ENCODE measurements at regions not wholly inside any gene's neighbourhood (a gene's known extent, or its start where the extent isn't known, plus 50 kb on each side); places are given as distances from the start of the nearest gene placed in this dataset.

DNA sequence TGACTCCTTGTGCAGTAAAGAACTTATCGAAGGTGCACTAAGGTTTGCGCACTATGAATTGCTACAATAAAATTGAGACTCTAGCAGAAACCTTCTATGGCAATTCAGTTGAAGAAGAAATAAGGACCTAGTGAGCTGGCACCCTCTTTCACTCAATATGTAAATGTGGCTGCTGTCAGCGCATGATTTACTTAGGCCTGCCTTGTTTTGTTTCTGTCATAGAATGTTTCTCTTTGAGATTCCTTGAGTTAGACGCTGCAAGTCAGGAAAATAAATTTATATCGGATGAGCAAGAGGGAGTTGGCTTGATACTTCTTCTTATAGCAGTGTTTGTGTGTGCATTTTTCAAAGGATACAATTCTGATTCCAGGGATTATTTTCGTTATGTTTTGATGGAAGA is 322.1 kb downstream of the BLID start:
- no peak overlapping the region for H3K27ac ChIP-seq (ENCODE audit: low read length)
- no peaks in the 10 kb centered on the region for H3K9me3 ChIP-seq (ENCODE audit: low read length)
- H3K4me2 ChIP-seq (ENCODE audit: low read length) = no peak overlapping the region
- H3K79me2 ChIP-seq (replicated peaks; ENCODE audit: insufficient read depth, low read length) = no peaks in the 10 kb centered on the region
- no peak overlapping the region for H3K4me3 ChIP-seq (ENCODE audit: low read length)
- H3K27me3 ChIP-seq (ENCODE audit: insufficient read depth, low read depth, low read length) = no peaks in the 10 kb centered on the region
- no peak for TF ChIP-seq EZH2 (IDR thresholded peaks at IDR 0.05; ENCODE audit: borderline replicate concordance, insufficient read depth, low read length, poor library complexity, severe bottlenecking)
- TF ChIP-seq SMC3 (conservative IDR thresholded peaks at IDR 0.05; ENCODE audit: poor library complexity) = no peak
- TF ChIP-seq, protein P1, sequence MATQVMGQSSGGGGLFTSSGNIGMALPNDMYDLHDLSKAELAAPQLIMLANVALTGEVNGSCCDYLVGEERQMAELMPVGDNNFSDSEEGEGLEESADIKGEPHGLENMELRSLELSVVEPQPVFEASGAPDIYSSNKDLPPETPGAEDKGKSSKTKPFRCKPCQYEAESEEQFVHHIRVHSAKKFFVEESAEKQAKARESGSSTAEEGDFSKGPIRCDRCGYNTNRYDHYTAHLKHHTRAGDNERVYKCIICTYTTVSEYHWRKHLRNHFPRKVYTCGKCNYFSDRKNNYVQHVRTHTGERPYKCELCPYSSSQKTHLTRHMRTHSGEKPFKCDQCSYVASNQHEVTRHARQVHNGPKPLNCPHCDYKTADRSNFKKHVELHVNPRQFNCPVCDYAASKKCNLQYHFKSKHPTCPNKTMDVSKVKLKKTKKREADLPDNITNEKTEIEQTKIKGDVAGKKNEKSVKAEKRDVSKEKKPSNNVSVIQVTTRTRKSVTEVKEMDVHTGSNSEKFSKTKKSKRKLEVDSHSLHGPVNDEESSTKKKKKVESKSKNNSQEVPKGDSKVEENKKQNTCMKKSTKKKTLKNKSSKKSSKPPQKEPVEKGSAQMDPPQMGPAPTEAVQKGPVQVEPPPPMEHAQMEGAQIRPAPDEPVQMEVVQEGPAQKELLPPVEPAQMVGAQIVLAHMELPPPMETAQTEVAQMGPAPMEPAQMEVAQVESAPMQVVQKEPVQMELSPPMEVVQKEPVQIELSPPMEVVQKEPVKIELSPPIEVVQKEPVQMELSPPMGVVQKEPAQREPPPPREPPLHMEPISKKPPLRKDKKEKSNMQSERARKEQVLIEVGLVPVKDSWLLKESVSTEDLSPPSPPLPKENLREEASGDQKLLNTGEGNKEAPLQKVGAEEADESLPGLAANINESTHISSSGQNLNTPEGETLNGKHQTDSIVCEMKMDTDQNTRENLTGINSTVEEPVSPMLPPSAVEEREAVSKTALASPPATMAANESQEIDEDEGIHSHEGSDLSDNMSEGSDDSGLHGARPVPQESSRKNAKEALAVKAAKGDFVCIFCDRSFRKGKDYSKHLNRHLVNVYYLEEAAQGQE (IDR thresholded peaks at IDR 0.05; ENCODE audit: borderline replicate concordance) = no peak
- TF ChIP-seq EP300 (conservative IDR thresholded peaks at IDR 0.05; ENCODE audit: poor library complexity, severe bottlenecking) = no peak
- TF ChIP-seq POLR2AphosphoS5 (IDR thresholded peaks at IDR 0.05) = no peak
- no peak for TF ChIP-seq TAF1 (IDR thresholded peaks at IDR 0.05; ENCODE audit: low read depth)
- TF ChIP-seq RAD21 (conservative IDR thresholded peaks at IDR 0.05) = no peak
- no peak for TF ChIP-seq MXI1 (conservative IDR thresholded peaks at IDR 0.05; ENCODE audit: poor library complexity, severe bottlenecking)
- TF ChIP-seq, protein P2, sequence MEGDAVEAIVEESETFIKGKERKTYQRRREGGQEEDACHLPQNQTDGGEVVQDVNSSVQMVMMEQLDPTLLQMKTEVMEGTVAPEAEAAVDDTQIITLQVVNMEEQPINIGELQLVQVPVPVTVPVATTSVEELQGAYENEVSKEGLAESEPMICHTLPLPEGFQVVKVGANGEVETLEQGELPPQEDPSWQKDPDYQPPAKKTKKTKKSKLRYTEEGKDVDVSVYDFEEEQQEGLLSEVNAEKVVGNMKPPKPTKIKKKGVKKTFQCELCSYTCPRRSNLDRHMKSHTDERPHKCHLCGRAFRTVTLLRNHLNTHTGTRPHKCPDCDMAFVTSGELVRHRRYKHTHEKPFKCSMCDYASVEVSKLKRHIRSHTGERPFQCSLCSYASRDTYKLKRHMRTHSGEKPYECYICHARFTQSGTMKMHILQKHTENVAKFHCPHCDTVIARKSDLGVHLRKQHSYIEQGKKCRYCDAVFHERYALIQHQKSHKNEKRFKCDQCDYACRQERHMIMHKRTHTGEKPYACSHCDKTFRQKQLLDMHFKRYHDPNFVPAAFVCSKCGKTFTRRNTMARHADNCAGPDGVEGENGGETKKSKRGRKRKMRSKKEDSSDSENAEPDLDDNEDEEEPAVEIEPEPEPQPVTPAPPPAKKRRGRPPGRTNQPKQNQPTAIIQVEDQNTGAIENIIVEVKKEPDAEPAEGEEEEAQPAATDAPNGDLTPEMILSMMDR (IDR thresholded peaks at IDR 0.05; ENCODE audit: poor library complexity, severe bottlenecking) = no peak
- H4K20me1 ChIP-seq (ENCODE audit: insufficient read depth) = no peaks in the 10 kb centered on the region
- no peaks in the 10 kb centered on the region for H3K9me2 ChIP-seq (ENCODE audit: insufficient read depth, low read length)
- H2AFZ ChIP-seq (ENCODE audit: low read depth, low read length) = no peak overlapping the region
- H3K36me3 ChIP-seq (ENCODE audit: insufficient read depth, low read length) = no peaks in the 10 kb centered on the region
- H3K9ac ChIP-seq (ENCODE audit: low read length) = no peak overlapping the region
- no peaks in the 10 kb centered on the region for H3F3A ChIP-seq (ENCODE audit: insufficient read depth, low read length, poor library complexity, severe bottlenecking)

DNA sequence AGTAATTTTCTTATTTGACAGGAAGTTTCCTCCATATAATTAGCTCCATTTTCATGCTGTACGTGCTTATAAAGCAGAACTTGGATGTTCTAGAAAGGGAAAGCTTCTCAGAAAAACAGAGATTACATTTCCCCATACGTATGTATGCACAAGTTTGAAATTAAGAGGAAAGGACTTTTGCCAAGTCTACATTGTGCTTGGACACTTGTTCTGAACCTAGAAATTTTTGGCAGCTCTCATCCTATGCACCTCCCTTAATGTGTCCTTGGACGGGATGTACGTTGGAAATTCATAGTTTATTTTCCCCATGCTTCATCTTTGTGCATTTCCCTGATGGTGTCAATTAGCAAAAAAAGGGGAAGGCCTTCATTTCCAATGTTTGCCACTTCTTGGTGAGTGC is 322.7 kb downstream of the BLID start:
- no peaks in the 10 kb centered on the region for H3K36me3 ChIP-seq (ENCODE audit: insufficient read depth, low read length)
- H3K27me3 ChIP-seq (ENCODE audit: insufficient read depth, low read depth, low read length) = no peaks in the 10 kb centered on the region
- H3K79me2 ChIP-seq (replicated peaks; ENCODE audit: insufficient read depth, low read length) = no peaks in the 10 kb centered on the region
- H4K20me1 ChIP-seq (ENCODE audit: insufficient read depth) = no peaks in the 10 kb centered on the region
- H3K4me3 ChIP-seq (ENCODE audit: low read length) = no peak overlapping the region
- no peaks in the 10 kb centered on the region for H3F3A ChIP-seq (ENCODE audit: insufficient read depth, low read length, poor library complexity, severe bottlenecking)
- no peak overlapping the region for H3K9ac ChIP-seq (ENCODE audit: low read length)
- TF ChIP-seq EZH2 (IDR thresholded peaks at IDR 0.05; ENCODE audit: borderline replicate concordance, insufficient read depth, low read length, poor library complexity, severe bottlenecking) (no peak), TAF1 (IDR thresholded peaks at IDR 0.05; ENCODE audit: low read depth) (no peak), MXI1 (conservative IDR thresholded peaks at IDR 0.05; ENCODE audit: poor library complexity, severe bottlenecking) (no peak), SMC3 (conservative IDR thresholded peaks at IDR 0.05; ENCODE audit: poor library complexity) (no peak), RAD21 (conservative IDR thresholded peaks at IDR 0.05) (no peak), EP300 (conservative IDR thresholded peaks at IDR 0.05; ENCODE audit: poor library complexity, severe bottlenecking) (no peak)
- TF ChIP-seq, protein P2 (IDR thresholded peaks at IDR 0.05; ENCODE audit: poor library complexity, severe bottlenecking) = no peak
- TF ChIP-seq, protein P1 (IDR thresholded peaks at IDR 0.05; ENCODE audit: borderline replicate concordance) = no peak
- no peak overlapping the region for H2AFZ ChIP-seq (ENCODE audit: low read depth, low read length)
- H3K9me2 ChIP-seq (ENCODE audit: insufficient read depth, low read length) = no peaks in the 10 kb centered on the region
- H3K27ac ChIP-seq (ENCODE audit: low read length) = no peak overlapping the region
- no peak overlapping the region for H3K4me2 ChIP-seq (ENCODE audit: low read length)
- H3K9me3 ChIP-seq (ENCODE audit: low read length) = no peaks in the 10 kb centered on the region

Measured in neural cell (in vitro differentiated cells).